GM06990 (cell line): ENCODE measurements at regions not wholly inside any gene's neighbourhood (a gene's known extent, or its start where the extent isn't known, plus 50 kb on each side); places are given as distances from the start of the nearest gene placed in this dataset.
"Not testable (repeated sequence)": the region's sequence is repeated elsewhere in the genome, so short reads cannot be mapped to it uniquely, and the experiment has no call there.

Experiments
- DNase-seq: peaks from one replicate; pipeline ENCODE4 v3.0.0-alpha.2; 2011; ENCODE audit not compliant: insufficient read length; ENCODE audit errors: extremely low read depth
- H3K27me3 ChIP-seq: replicated peaks from 2 replicates; pipeline ENCODE4 v1.6.0; 2011; ENCODE audit warnings: low read length; ENCODE audit not compliant: control insufficient read depth, insufficient read depth
- H3K36me3 ChIP-seq: 2 replicates; pipeline ENCODE4 v1.5.1; 2011; ENCODE audit warnings: low read length; ENCODE audit not compliant: control insufficient read depth, insufficient read depth
- H3K4me3 ChIP-seq: replicated peaks from 2 replicates; pipeline ENCODE4 v1.5.1; 2011; ENCODE audit warnings: low read depth, mild to moderate bottlenecking, control low read depth, low read length
- CTCF ChIP-seq: IDR thresholded peaks from 2 replicates; pipeline ENCODE4 v1.5.1; 2011; ENCODE audit warnings: low read length, control low read depth, mild to moderate bottlenecking, inconsistent platforms; ENCODE audit not compliant: insufficient read depth, poor library complexity, severe bottlenecking

GRCh38 chr2:189347540-189347939 lies 93.7 kb upstream of the WDR75 start:
- DNase-seq = no peak
- Histone ChIP-seq H3K4me3 (no peak overlapping the region), H3K27me3 (no peaks in the 10 kb centered on the region), H3K36me3 (no peaks in the 10 kb centered on the region)
- no peak for TF ChIP-seq CTCF

- Histone ChIP-seq H3K36me3 (no peaks in the 10 kb centered on the region), H3K27me3 (no peaks in the 10 kb centered on the region), H3K4me3 (no peak overlapping the region)
- TF ChIP-seq CTCF = no peak
- DNase-seq = no peak
These were observed 92.9 kb upstream of the WDR75 start for GRCh38 chr2:189348369-189348768.

GRCh38 chr2:189350540-189351209 lies 90.6 kb upstream of the WDR75 start:
- Histone ChIP-seq H3K4me3 (no peak overlapping the region), H3K36me3 (no peaks in the 10 kb centered on the region), H3K27me3 (no peaks in the 10 kb centered on the region)
- no peak for TF ChIP-seq CTCF
- no peak for DNase-seq

- DNase-seq, H3K27me3 ChIP-seq, H3K36me3 ChIP-seq, H3K4me3 ChIP-seq: not testable (repeated sequence)
These were observed 89.3 kb upstream of the WDR75 start for GRCh38 chr2:189351933-189352332.

- DNase-seq, H3K36me3 ChIP-seq, H3K27me3 ChIP-seq, H3K4me3 ChIP-seq: not testable (repeated sequence)
These were observed 83.9 kb upstream of the WDR75 start for GRCh38 chr2:189357375-189357774.

DNA sequence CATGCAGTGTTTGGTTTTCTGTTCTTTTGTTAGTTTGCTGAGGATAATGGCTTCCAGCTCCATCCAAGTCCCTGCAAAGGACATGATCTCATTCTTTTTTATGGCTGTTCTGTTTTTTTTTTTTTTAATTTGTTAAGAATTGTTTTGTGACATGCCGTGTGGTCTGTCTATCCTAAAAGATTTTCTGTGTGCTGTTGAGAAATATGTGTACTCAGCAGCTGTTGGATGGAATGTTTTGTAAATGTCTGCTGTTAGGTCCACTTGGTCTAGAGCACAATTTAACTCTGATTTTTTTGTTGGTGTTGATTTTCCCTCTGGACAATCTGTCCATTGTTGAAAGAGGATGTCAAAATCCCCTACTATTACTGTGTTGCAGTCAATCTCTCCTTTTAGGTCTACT lies 80.4 kb upstream of the WDR75 start:
- no peaks in the 10 kb centered on the region for H3K27me3 ChIP-seq
- no peak overlapping the region for H3K4me3 ChIP-seq
- no peak for DNase-seq
- H3K36me3 ChIP-seq = no peaks in the 10 kb centered on the region
- no peak for TF ChIP-seq CTCF

DNA sequence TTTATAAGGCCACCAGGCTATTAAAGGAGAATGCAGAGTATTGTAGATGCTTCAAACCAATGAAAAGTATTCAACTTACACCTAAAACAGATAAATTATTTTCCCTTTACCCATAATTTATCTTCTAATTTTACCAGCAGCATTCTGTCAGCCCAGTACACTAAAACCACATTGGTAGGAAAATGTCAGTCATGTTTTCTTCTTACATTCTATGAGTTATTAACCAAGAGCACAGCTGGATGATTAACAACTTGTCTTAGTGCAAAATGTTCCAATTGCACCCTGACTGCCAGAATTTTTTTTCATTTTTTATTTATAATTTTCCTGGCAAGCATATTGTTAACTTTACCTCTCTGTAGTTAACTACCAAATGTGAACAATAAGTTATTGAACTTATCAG lies 79.0 kb upstream of the WDR75 start:
- Histone ChIP-seq H3K4me3 (no peak overlapping the region), H3K36me3 (no peaks in the 10 kb centered on the region), H3K27me3 (no peaks in the 10 kb centered on the region)
- TF ChIP-seq CTCF = no peak
- no peak for DNase-seq
